HL-60 (cell line): ENCODE measurements at regions not wholly inside any gene's neighbourhood (a gene's known extent, or its start where the extent isn't known, plus 50 kb on each side); places are given as distances from the start of the nearest gene placed in this dataset.

Source experiments
- DNase-seq, 2 experiments: peaks; one replicate each; pipeline ENCODE4 v3.0.0-alpha.2; 2010 to 2020; ENCODE audit warnings: low read depth in 1 of 2, low spot score in 1 of 2
- H3K27ac ChIP-seq: fragments of 250-450 bp; sonication (Bioruptor Pico); replicated peaks from 2 replicates; pipeline ENCODE4 v1.5.1; 2020; ENCODE audit warnings: mild to moderate bottlenecking, moderate library complexity
- H3K27me3 ChIP-seq: fragments of 250-450 bp; sonication (Bioruptor Pico); 2 replicates; pipeline ENCODE4 v1.5.1; 2021; ENCODE audit warnings: mild to moderate bottlenecking, moderate library complexity; ENCODE audit not compliant: insufficient read depth, poor library complexity, severe bottlenecking
- H3K4me3 ChIP-seq: replicated peaks from 2 replicates; pipeline ENCODE4 v1.5.1; 2011; ENCODE audit warnings: mild to moderate bottlenecking, control low read depth, low read length; ENCODE audit not compliant: insufficient read depth
- GABPA ChIP-seq: IDR thresholded peaks from 2 replicates; pipeline ENCODE4 v1.6.1; 2012; ENCODE audit warnings: low read depth
- POLR2AphosphoS5 ChIP-seq: IDR thresholded peaks from 2 replicates; pipeline ENCODE4 v1.6.1; 2012; ENCODE audit warnings: low read depth
- SPI1 ChIP-seq: IDR thresholded peaks from 2 replicates; pipeline ENCODE4 v1.6.1; 2012; ENCODE audit warnings: low read depth, mild to moderate bottlenecking, borderline replicate concordance
- TF ChIP-seq, protein P1 (sequence below): IDR thresholded peaks from one replicate; pipeline ENCODE4 v1.5.1; 2011; ENCODE audit warnings: low read length, control low read depth, inconsistent platforms; ENCODE audit not compliant: insufficient read depth
- TF ChIP-seq, protein P2 (sequence below): IDR thresholded peaks from 2 replicates; pipeline ENCODE4 v1.6.1; 2012; ENCODE audit warnings: low read depth; ENCODE audit not compliant: insufficient replicate concordance

DNA sequence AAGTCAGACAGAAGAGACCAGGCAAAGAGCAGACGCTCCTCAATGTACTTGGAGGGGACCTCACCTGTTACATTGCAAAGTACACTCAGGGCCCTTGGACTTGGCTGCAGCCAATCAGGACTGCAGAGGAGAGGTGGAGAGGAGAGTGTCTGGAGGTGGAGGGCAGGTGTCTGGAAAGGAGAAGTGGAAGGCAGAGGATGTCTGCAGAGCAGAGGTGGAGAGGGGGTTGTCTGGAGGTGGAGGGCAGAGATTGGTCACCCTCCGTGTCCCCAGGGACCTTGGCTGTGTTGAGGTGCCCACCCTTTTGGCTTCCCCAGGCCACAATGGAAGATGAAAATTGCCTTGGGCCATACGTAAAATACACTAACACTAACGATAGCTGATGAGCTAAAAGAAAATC, 241.3 kb upstream of the IRX2 start:
- Histone ChIP-seq H3K27ac (no peak overlapping the region), H3K27me3 (no peaks in the 10 kb centered on the region), H3K4me3 (no peak overlapping the region)
- no peak for TF ChIP-seq POLR2AphosphoS5
- TF ChIP-seq SPI1: no peak
- TF ChIP-seq, protein P1, sequence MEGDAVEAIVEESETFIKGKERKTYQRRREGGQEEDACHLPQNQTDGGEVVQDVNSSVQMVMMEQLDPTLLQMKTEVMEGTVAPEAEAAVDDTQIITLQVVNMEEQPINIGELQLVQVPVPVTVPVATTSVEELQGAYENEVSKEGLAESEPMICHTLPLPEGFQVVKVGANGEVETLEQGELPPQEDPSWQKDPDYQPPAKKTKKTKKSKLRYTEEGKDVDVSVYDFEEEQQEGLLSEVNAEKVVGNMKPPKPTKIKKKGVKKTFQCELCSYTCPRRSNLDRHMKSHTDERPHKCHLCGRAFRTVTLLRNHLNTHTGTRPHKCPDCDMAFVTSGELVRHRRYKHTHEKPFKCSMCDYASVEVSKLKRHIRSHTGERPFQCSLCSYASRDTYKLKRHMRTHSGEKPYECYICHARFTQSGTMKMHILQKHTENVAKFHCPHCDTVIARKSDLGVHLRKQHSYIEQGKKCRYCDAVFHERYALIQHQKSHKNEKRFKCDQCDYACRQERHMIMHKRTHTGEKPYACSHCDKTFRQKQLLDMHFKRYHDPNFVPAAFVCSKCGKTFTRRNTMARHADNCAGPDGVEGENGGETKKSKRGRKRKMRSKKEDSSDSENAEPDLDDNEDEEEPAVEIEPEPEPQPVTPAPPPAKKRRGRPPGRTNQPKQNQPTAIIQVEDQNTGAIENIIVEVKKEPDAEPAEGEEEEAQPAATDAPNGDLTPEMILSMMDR: no peak
- TF ChIP-seq, protein P2, sequence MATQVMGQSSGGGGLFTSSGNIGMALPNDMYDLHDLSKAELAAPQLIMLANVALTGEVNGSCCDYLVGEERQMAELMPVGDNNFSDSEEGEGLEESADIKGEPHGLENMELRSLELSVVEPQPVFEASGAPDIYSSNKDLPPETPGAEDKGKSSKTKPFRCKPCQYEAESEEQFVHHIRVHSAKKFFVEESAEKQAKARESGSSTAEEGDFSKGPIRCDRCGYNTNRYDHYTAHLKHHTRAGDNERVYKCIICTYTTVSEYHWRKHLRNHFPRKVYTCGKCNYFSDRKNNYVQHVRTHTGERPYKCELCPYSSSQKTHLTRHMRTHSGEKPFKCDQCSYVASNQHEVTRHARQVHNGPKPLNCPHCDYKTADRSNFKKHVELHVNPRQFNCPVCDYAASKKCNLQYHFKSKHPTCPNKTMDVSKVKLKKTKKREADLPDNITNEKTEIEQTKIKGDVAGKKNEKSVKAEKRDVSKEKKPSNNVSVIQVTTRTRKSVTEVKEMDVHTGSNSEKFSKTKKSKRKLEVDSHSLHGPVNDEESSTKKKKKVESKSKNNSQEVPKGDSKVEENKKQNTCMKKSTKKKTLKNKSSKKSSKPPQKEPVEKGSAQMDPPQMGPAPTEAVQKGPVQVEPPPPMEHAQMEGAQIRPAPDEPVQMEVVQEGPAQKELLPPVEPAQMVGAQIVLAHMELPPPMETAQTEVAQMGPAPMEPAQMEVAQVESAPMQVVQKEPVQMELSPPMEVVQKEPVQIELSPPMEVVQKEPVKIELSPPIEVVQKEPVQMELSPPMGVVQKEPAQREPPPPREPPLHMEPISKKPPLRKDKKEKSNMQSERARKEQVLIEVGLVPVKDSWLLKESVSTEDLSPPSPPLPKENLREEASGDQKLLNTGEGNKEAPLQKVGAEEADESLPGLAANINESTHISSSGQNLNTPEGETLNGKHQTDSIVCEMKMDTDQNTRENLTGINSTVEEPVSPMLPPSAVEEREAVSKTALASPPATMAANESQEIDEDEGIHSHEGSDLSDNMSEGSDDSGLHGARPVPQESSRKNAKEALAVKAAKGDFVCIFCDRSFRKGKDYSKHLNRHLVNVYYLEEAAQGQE: no peak
- no peak for TF ChIP-seq GABPA
- no peak for DNase-seq

DNA sequence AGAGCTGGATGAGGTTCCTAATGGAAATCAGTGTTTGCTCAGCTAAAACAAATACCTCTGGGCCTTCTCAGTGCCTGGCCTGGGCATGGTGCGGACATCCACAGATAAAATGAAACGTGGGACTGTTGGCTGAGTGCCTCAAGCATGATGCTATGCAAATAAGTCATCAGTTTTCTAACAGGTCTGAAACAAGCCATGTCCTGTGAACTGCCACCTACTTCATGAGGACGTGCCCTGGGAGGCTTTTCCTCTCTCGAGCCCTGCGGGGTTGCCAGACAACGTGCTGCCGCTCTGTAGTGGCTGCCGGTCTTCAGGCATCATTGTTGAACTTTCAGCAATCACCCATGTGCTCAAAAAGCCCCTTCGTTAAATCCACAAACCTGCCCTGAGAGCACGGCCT, 240.4 kb upstream of the IRX2 start:
- Histone ChIP-seq H3K27ac (no peak overlapping the region), H3K27me3 (no peaks in the 10 kb centered on the region), H3K4me3 (no peak overlapping the region)
- no peak for DNase-seq
- TF ChIP-seq SPI1: no peak
- TF ChIP-seq, protein P1: no peak
- no peak for TF ChIP-seq GABPA
- TF ChIP-seq, protein P2: no peak
- no peak for TF ChIP-seq POLR2AphosphoS5

DNA sequence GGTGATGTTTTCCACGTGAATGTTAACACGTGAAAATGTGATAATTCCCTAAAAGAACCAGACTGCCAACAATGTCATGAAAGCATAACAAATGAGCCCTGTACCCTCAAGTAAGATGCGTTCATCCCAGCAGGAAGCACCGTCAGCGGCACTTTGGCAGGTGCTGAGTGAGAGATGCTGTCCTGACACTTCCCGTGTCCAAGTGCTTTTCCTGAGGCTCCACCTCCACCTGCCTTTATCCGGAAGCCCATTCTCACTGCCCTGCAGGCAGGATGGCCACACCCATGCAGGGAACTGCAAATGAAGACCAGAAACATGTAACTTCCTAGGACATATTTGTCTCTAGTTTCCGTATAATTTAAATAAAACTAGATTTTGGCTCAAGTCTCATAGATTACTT, 238.0 kb upstream of the IRX2 start:
- Histone ChIP-seq H3K4me3 (no peak overlapping the region), H3K27ac (no peak overlapping the region), H3K27me3 (no peaks in the 10 kb centered on the region)
- TF ChIP-seq GABPA (no peak), SPI1 (no peak), POLR2AphosphoS5 (no peak)
- DNase-seq: no peak

DNA sequence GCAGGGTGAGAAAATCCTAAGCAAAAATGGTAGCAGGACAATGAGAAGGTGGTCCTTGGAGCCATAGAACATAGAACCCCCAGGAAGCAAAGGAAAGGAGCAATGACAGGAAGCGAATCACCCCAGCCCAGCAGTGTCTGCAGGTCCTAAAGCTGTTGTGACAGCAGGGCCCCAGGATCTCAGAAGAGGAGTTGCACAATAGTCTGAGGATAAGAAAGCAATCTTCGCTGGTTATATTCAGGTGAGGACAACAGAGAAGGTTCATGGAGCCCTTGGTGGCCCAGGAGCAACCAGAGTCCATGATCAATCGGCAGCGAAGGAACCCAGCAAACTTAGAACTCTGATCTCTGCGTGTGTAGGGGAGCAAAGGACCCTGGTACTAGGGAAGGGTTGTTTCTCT, 234.8 kb upstream of the IRX2 start:
- TF ChIP-seq, protein P1: no peak
- TF ChIP-seq GABPA (no peak), POLR2AphosphoS5 (no peak), SPI1 (no peak)
- TF ChIP-seq, protein P2: no peak
- no peak overlapping the region for H3K27ac ChIP-seq
- DNase-seq: no peak
- H3K4me3 ChIP-seq: no peak overlapping the region
- no peaks in the 10 kb centered on the region for H3K27me3 ChIP-seq
